IMR-90 (cell line): ENCODE measurements at regions not wholly inside any gene's neighbourhood (a gene's known extent, or its start where the extent isn't known, plus 50 kb on each side); places are given as distances from the start of the nearest gene placed in this dataset.

ENCODE experiments used
- ATAC-seq: fragments of 200-7000 bp; cut with Tn5 transposase; 2 replicates; pipeline ENCODE4 v1.9.1; 2020; ENCODE audit warnings: low read depth, mild to moderate bottlenecking, moderate library complexity
- BruUV-seq: library from RNA; stranded (reverse); fragments of 400-500 nt; replicated peaks from 2 replicates; lab custom pipeline; 2021; lab: Mats Ljungman, UMichigan
- CTCF ChIA-PET: fragments of 300-600 bp; formaldehyde crosslinking; extraction: SDS; loops from one replicate; lab custom pipeline; 2021; ENCODE audit warnings: antibody characterized with exemption; lab: Yijun Ruan, JAX
- POLR2A ChIA-PET: fragments of 300-600 bp; sonication (Branson Sonifier 250); formaldehyde crosslinking; loops from one replicate; lab custom pipeline; 2022; ENCODE audit warnings: antibody characterized with exemption; ENCODE audit not compliant: unreplicated experiment; lab: Charles Lee
- DNase-seq: peaks from one replicate; pipeline ENCODE4 v3.0.0; 2013
- H2AFZ ChIP-seq: replicated peaks from 2 replicates; pipeline ENCODE3; 2013; ENCODE audit warnings: low read length, mild to moderate bottlenecking; ENCODE audit not compliant: poor library complexity
- H2AK5ac ChIP-seq: 2 replicates; pipeline ENCODE4 v1.6.1; 2013; ENCODE audit warnings: low read depth, low read length, inconsistent platforms
- H2AK9ac ChIP-seq: replicated peaks from 2 replicates; pipeline ENCODE3; 2013; ENCODE audit warnings: mild to moderate bottlenecking, low read depth, low read length, moderate library complexity; ENCODE audit not compliant: poor library complexity
- H2BK120ac ChIP-seq: 2 replicates; pipeline ENCODE4 v1.6.1; 2013; ENCODE audit warnings: low read depth, low read length, inconsistent platforms
- H2BK15ac ChIP-seq: 3 replicates; pipeline ENCODE4 v1.6.1; 2013; ENCODE audit warnings: low read depth, low read length, inconsistent platforms
- H2BK20ac ChIP-seq: 2 replicates; pipeline ENCODE4 v1.6.1; 2013; ENCODE audit warnings: low read depth, mild to moderate bottlenecking, inconsistent platforms, low read length, moderate library complexity
- H2BK5ac ChIP-seq: 2 replicates; pipeline ENCODE4 v1.6.1; 2013; ENCODE audit warnings: mild to moderate bottlenecking, low read depth, low read length, inconsistent platforms; ENCODE audit not compliant: poor library complexity, severe bottlenecking
- H3K14ac ChIP-seq: replicated peaks from 2 replicates; pipeline ENCODE4 v1.6.1; 2013; ENCODE audit warnings: low read depth, low read length, inconsistent platforms
- H3K18ac ChIP-seq: 2 replicates; pipeline ENCODE4 v1.6.1; 2013; ENCODE audit warnings: low read depth, low read length, control low read depth
- H3K23ac ChIP-seq: 2 replicates; pipeline ENCODE4 v1.6.1; 2013; ENCODE audit warnings: low read depth, low read length, inconsistent platforms
- H3K27ac ChIP-seq: 2 replicates; pipeline ENCODE4 v1.5.1; 2013; ENCODE audit warnings: mild to moderate bottlenecking, control low read depth, low read length; ENCODE audit not compliant: insufficient read depth
- H3K27me3 ChIP-seq: 2 replicates; pipeline ENCODE4 v1.6.1; 2013; ENCODE audit warnings: low read length; ENCODE audit not compliant: control insufficient read depth, insufficient read depth
- H3K36me3 ChIP-seq: 2 replicates; pipeline ENCODE4 v1.6.1; 2013; ENCODE audit warnings: low read length, mixed read lengths; ENCODE audit not compliant: control insufficient read depth, insufficient read depth
- H3K4ac ChIP-seq: 2 replicates; pipeline ENCODE4 v1.6.1; 2013; ENCODE audit warnings: low read depth, low read length, inconsistent platforms
- H3K4me1 ChIP-seq: 2 replicates; pipeline ENCODE4 v1.6.1; 2013; ENCODE audit warnings: low read length, mixed read lengths; ENCODE audit not compliant: control insufficient read depth, insufficient read depth
- H3K4me2 ChIP-seq: 2 replicates; pipeline ENCODE4 v1.6.1; 2013; ENCODE audit warnings: low read depth, mild to moderate bottlenecking, control low read depth, low read length, moderate library complexity
- H3K4me3 ChIP-seq: 2 replicates; pipeline ENCODE4 v1.5.1; 2013; ENCODE audit warnings: low read depth, mild to moderate bottlenecking, control low read depth, low read length, moderate library complexity; ENCODE audit not compliant: insufficient read depth
- H3K56ac ChIP-seq: 2 replicates; pipeline ENCODE4 v1.6.1; 2013; ENCODE audit warnings: low read length, inconsistent platforms; ENCODE audit not compliant: insufficient read depth; ENCODE audit errors: extremely low read depth
- H3K79me1 ChIP-seq, 2 experiments: 2 replicates each; pipeline ENCODE4 v1.6.1; 2013; ENCODE audit warnings: low read length in 2 of 2, inconsistent platforms in 1 of 2, low read depth in 1 of 2
- H3K9ac ChIP-seq: 2 replicates; pipeline ENCODE4 v1.6.1; 2013; ENCODE audit warnings: low read depth, low read length, control low read depth
- H3K9me1 ChIP-seq: 2 replicates; pipeline ENCODE4 v1.6.1; 2013; ENCODE audit warnings: low read length, inconsistent platforms; ENCODE audit not compliant: insufficient read depth
- H3K9me3 ChIP-seq: 2 replicates; pipeline ENCODE4 v1.6.1; 2013; ENCODE audit warnings: low read length; ENCODE audit not compliant: control insufficient read depth, insufficient read depth
- H4K20me1 ChIP-seq: 2 replicates; pipeline ENCODE4 v1.6.1; 2013; ENCODE audit warnings: low read length, inconsistent platforms; ENCODE audit not compliant: insufficient read depth
- H4K5ac ChIP-seq: 2 replicates; pipeline ENCODE4 v1.6.1; 2013; ENCODE audit warnings: mild to moderate bottlenecking, low read depth, low read length, control low read depth
- H4K8ac ChIP-seq, 2 experiments: 2 replicates each; pipeline ENCODE4 v1.6.1; 2013; ENCODE audit warnings: low read depth in 2 of 2, low read length in 2 of 2, control low read depth in 1 of 2, inconsistent platforms in 1 of 2
- H4K91ac ChIP-seq: 2 replicates; pipeline ENCODE4 v1.6.1; 2013; ENCODE audit warnings: low read depth, low read length, inconsistent platforms; ENCODE audit not compliant: insufficient read depth
- CEBPB ChIP-seq: IDR thresholded peaks from 2 replicates; pipeline ENCODE4 v1.6.1; 2012; ENCODE audit warnings: low read depth, low read length, improper control_type of control experiment
- FOS ChIP-seq: fragments of 150-350 bp; IDR thresholded peaks from 2 replicates; pipeline ENCODE4 v1.6.1; 2016; ENCODE audit warnings: low read depth, low read length
- MXI1 ChIP-seq: IDR thresholded peaks from 2 replicates; pipeline ENCODE4 v1.6.1; 2012; ENCODE audit warnings: low read depth, mild to moderate bottlenecking, low read length, moderate library complexity, borderline replicate concordance
- WGBS, 2 experiments: methylation state at CpG; one replicate each; pipeline versions ENCODE4 v1.1.5 to v1.1.7; 2013; ENCODE audit warnings: missing lambda C conversion rate in 2 of 2; ENCODE audit not compliant: insufficient read length in 1 of 2; ENCODE audit errors: extremely low coverage in 2 of 2; 5-methylcytosine and 5-hydroxymethylcytosine counted together
- dilution Hi-C: fragments of 300-500 bp; cut with HindIII; formaldehyde crosslinking; loops from one replicate; pipeline ENCODE4 v1.14.3; 2018; ENCODE audit warnings: low sequenced_read_pairs; ENCODE audit not compliant: unreplicated experiment
- in situ Hi-C: fragments of 300-500 bp; cut with MboI; formaldehyde crosslinking; loops from 3 replicates; pipeline ENCODE4 v1.14.3; 2019; ENCODE audit warnings: low sequenced_read_pairs, inconsistent platforms, mixed read lengths
- intact Hi-C: fragments of 100-400 bp; cut with micrococcal nuclease; formaldehyde crosslinking; loops from 2 replicates; pipeline ENCODE4 v1.10.0; 2022

- Histone ChIP-seq H2AK9ac (no peak overlapping the region), H3K79me1 (no peaks in the 10 kb centered on the region), H3K9me1 (no peaks in the 10 kb centered on the region), H4K91ac (no peak overlapping the region), H4K8ac (no peak overlapping the region), H3K56ac (no peak overlapping the region), H2AK5ac (no peak overlapping the region), H2BK5ac (no peak overlapping the region), H3K27me3 (no peaks in the 10 kb centered on the region), H2BK120ac (no peak overlapping the region), H3K9me3 (no peaks in the 10 kb centered on the region), H3K18ac (no peak overlapping the region), H4K5ac (no peak overlapping the region), H4K20me1 (no peaks in the 10 kb centered on the region), H2AFZ (no peak overlapping the region), H2BK20ac (no peak overlapping the region), H3K23ac (no peak overlapping the region), H3K9ac (no peak overlapping the region), H3K36me3 (no peaks in the 10 kb centered on the region), H2BK15ac (no peak overlapping the region), H3K4ac (no peak overlapping the region), H3K4me1 (no peaks in the 10 kb centered on the region), H3K4me3 (no peak overlapping the region), H3K27ac (no peak overlapping the region), H3K4me2 (no peak overlapping the region), H3K14ac (no peak overlapping the region)
- ChIA-PET CTCF (no interaction called here), POLR2A (no interaction called here)
- dilution Hi-C loops (no loop called here), in situ Hi-C loops (no loop called here), intact Hi-C loops (no loop called here)
- TF ChIP-seq CEBPB (no peak), MXI1 (no peak), FOS (no peak)
- BruUV-seq = no TSS peak
- ATAC-seq (no peak), DNase-seq (no peak)
- WGBS, 2 experiments = 75% methylated on average over 8 of the region's 19 CpGs; no CpG with 5 or more reads in 1 of the 2 experiments
Measured at GRCh38 chrX:116694046-116694445, 231.3 kb upstream of the CT83 start.
